ENCODE measurements at regions not wholly inside any gene's neighbourhood (a gene's known extent, or its start where the extent isn't known, plus 50 kb on each side); places are given as distances from the start of the nearest gene placed in this dataset.
"Not testable (repeated sequence)": the region's sequence is repeated elsewhere in the genome, so short reads cannot be mapped to it uniquely, and the experiment has no call there.

DNA sequence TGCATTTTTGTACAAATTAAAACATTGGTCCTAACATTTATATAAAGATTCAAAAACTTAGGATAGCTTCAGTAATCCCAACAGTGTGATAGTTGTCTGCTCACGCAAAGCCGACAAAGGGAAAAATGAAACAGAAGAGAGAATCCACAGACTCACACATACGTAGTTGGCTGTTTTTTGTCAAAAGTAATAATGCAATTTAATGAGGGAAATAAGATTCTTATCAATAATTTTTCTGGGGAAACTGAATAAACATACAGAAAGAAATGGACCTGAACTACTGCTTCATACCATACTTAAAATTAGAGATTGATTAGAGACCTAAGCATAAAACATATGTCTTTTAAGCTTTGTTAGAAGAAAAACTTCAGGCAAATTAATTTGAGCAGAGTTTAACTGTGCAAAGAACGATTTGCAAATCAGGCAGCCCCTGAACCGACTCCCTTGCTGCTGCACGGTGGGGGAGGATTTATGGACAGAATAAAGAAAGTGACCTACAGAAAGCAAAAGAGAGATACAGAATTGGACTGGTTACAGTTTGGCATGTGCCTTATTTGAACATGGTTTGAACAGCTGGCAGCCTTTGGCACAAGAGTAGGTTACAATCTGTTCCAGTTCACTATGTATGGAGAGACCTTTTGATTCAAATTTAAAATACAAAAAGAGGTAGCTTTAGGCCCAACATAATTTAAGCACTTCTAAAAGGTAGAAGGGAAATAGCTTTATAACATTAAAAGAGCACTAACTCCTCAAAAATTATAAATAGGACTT, 64.9 kb upstream of the CTSV start:
- DNase-seq (ENCODE audit: low read depth), result not testable (repeated sequence)

DNA sequence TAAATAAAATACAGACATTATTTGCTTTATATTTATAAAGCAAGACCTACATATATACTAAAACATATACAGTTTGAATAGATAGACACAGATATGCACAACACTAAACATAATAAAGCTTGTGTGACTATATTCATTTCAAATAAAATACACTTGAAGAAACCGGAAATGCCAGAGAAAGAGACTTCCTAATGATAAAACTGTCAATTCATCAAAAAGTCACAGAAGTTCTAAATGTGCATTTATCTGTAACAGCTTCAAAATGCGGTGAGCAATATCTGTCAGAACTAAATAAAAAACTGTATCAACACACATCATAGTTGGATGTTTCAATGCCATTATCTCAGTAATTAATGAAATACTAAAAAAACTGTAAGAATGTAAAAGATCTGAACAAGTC, 60.6 kb upstream of the CTSV start:
- DNase-seq (ENCODE audit: low read depth), result not testable (repeated sequence)

DNA sequence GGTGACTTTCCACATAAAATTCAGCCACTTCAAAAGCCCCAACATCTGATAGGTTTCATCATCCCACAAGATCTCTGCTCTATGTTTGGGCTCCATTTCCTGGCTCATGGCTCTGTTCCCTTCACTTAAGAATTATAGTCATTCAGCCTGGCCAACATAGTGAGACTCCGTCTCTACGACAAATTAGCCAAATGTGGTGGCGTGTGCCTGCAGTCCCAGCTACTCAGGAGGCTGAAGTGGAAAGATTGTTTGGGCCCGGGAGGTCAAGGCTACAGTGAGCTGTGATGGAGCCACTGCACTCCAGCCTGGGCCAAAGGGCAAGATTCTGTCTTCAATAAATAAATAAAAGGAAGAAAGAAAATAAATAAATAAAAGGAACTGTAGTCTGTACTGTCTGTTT, 57.9 kb upstream of the CTSV start:
- DNase-seq (ENCODE audit: low read depth), result no peak

DNA sequence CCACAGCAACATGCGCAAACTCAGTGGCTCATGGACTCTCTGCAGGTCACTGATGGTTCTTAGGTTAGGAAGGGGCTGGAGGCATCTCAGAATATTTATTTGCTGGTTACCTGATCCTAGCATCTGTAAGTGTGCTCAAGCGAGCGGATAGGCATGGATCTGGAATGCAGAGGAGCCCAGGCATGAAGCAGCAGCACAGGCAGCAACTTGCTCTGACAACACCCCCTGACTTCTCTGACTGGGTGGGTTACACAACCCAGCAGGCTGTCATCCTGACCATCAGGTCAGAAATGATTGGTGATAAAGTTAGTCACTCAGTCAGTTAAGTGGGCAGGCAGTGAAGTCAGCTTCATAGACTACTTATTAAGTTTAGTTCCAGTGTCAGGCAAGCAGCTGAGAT, 50.4 kb upstream of the CTSV start:
- DNase-seq (ENCODE audit: low read depth), result not testable (repeated sequence)

All from stimulated activated CD8-positive, alpha-beta memory T cell treated with anti-CD3 and anti-CD28 coated beads, Interleukin-4, amount 100 ng/mL, for 24 hours (primary cell).